Suprapubic skin (tissue), 4 donors: ENCODE measurements at regions not wholly inside any gene's neighbourhood (a gene's known extent, or its start where the extent isn't known, plus 50 kb on each side); places are given as distances from the start of the nearest gene placed in this dataset.

ENCODE experiments used
- CTCF ChIP-seq, 2 donors: fragments of 200-600 bp in 1 of 2; fragments of 450-650 bp in 1 of 2; sonication (generic) in 1 of 2; IDR thresholded peaks; one replicate each; pipeline ENCODE4 v1.5.1; 2016 to 2019; ENCODE audit warnings: antibody characterized with exemption in 2 of 2, mild to moderate bottlenecking in 1 of 2, moderate library complexity in 1 of 2
- EP300 ChIP-seq: sonication (generic); formaldehyde crosslinking; IDR thresholded peaks from one replicate; pipeline ENCODE4 v1.6.1; 2017; ENCODE audit warnings: antibody characterized with exemption
- POLR2A ChIP-seq, 2 donors: fragments of 450-650 bp; IDR thresholded peaks; one replicate each; pipeline ENCODE4 v1.6.1; 2017; ENCODE audit warnings: antibody characterized with exemption in 2 of 2, mild to moderate bottlenecking in 2 of 2, moderate library complexity in 2 of 2
- POLR2AphosphoS5 ChIP-seq, 3 donors: sonication (generic); formaldehyde crosslinking; IDR thresholded peaks; one replicate each; pipeline ENCODE4 v1.6.1; 2017; ENCODE audit warnings: antibody characterized with exemption in 3 of 3

- TF ChIP-seq POLR2A (IDR thresholded peaks at IDR 0.05) (no peak), CTCF (IDR thresholded peaks at IDR 0.05) (no peak), POLR2AphosphoS5 (IDR thresholded peaks at IDR 0.05) (no peak), EP300 (no peak)
Measured at GRCh38 chr1:79966438-79966837, 959.9 kb upstream of the ADGRL4 start.
